HEK293 (cell line): ENCODE measurements at regions not wholly inside any gene's neighbourhood (a gene's known extent, or its start where the extent isn't known, plus 50 kb on each side); places are given as distances from the start of the nearest gene placed in this dataset.

ENCODE experiments used
- CTCF ChIA-PET: fragments of 350-600 bp; formaldehyde crosslinking; extraction: SDS; loops from one replicate; lab custom pipeline; 2021; ENCODE audit warnings: antibody characterized with exemption; lab: Yijun Ruan, JAX
- POLR2A ChIA-PET: fragments of 300-600 bp; formaldehyde crosslinking; extraction: SDS; loops from one replicate; lab custom pipeline; 2020; ENCODE audit warnings: antibody characterized with exemption, inconsistent platforms; lab: Yijun Ruan, JAX
- H3K27ac ChIP-seq: fragments of 200-500 bp; sonication (Bioruptor generic); 2 replicates; pipeline ENCODE4 v1.5.1; 2014; ENCODE audit warnings: low read depth, low read length, control low read depth, inconsistent platforms; ENCODE audit errors: extremely low read depth
- H3K36me3 ChIP-seq, 2 experiments: fragments of 200-500 bp in 1 of 2; sonication (Bioruptor generic) in 1 of 2; 1 replicate in 1 of 2; 2 replicates in 1 of 2; pipeline ENCODE4 v1.5.1; 2014 to 2017; ENCODE audit warnings: inconsistent platforms in 2 of 2, low read length in 2 of 2; ENCODE audit not compliant: control insufficient read depth in 2 of 2, insufficient read depth in 1 of 2
- H3K4me1 ChIP-seq: fragments of 200-500 bp; sonication (Bioruptor generic); 2 replicates; pipeline ENCODE4 v1.5.1; 2014; ENCODE audit warnings: mild to moderate bottlenecking, low read length, inconsistent platforms; ENCODE audit not compliant: control insufficient read depth, insufficient read depth
- H3K4me3 ChIP-seq: 2 replicates; pipeline ENCODE4 v1.5.1; 2011; ENCODE audit warnings: low read depth, mild to moderate bottlenecking, control low read depth, low read length, moderate library complexity
- H3K9me3 ChIP-seq: fragments of 200-500 bp; sonication (Bioruptor generic); 2 replicates; pipeline ENCODE4 v1.5.1; 2014; ENCODE audit warnings: low read depth, low read length, inconsistent platforms; ENCODE audit not compliant: control insufficient read depth, insufficient read depth
- GFI1B ChIP-seq: fragments of 450-650 bp; formaldehyde crosslinking; IDR thresholded peaks from 2 replicates; pipeline ENCODE4 v1.5.1; 2016; ENCODE audit warnings: missing biosample characterization, missing genetic modification characterization
- OSR2 ChIP-seq: fragments of 450-650 bp; formaldehyde crosslinking; IDR thresholded peaks from 2 replicates; pipeline ENCODE4 v1.5.1; 2016; ENCODE audit warnings: missing biosample characterization, missing genetic modification characterization
- SCRT2 ChIP-seq: fragments of 450-650 bp; formaldehyde crosslinking; IDR thresholded peaks from 2 replicates; pipeline ENCODE4 v1.5.1; 2016; ENCODE audit warnings: missing biosample characterization, missing genetic modification characterization
- TSHZ1 ChIP-seq: fragments of 450-650 bp; formaldehyde crosslinking; IDR thresholded peaks from 2 replicates; pipeline ENCODE4 v1.5.1; 2016; ENCODE audit warnings: missing biosample characterization, missing genetic modification characterization, borderline replicate concordance
- ZNF10 ChIP-seq: fragments of 450-650 bp; formaldehyde crosslinking; IDR thresholded peaks from 2 replicates; pipeline ENCODE4 v1.5.1; 2017; ENCODE audit warnings: missing biosample characterization, missing genetic modification characterization
- ZNF16 ChIP-seq: fragments of 450-650 bp; formaldehyde crosslinking; IDR thresholded peaks from 2 replicates; pipeline ENCODE4 v1.5.1; 2016; ENCODE audit warnings: low read depth, missing biosample characterization, missing genetic modification characterization
- ZNF174 ChIP-seq: fragments of 450-650 bp; formaldehyde crosslinking; IDR thresholded peaks from 2 replicates; pipeline ENCODE4 v1.5.0; 2017; ENCODE audit warnings: missing biosample characterization, mild to moderate bottlenecking, missing genetic modification characterization
- ZNF202 ChIP-seq: fragments of 450-650 bp; formaldehyde crosslinking; IDR thresholded peaks from 2 replicates; pipeline ENCODE4 v1.5.1; 2016; ENCODE audit warnings: missing biosample characterization, missing genetic modification characterization, borderline replicate concordance
- ZNF214 ChIP-seq: fragments of 450-650 bp; formaldehyde crosslinking; IDR thresholded peaks from 2 replicates; pipeline ENCODE4 v1.5.1; 2017; ENCODE audit warnings: missing biosample characterization, mild to moderate bottlenecking, missing genetic modification characterization, borderline replicate concordance
- ZNF23 ChIP-seq: fragments of 450-650 bp; formaldehyde crosslinking; IDR thresholded peaks from 2 replicates; pipeline ENCODE4 v1.5.1; 2016; ENCODE audit warnings: missing biosample characterization, missing genetic modification characterization, borderline replicate concordance
- ZNF239 ChIP-seq: fragments of 450-650 bp; formaldehyde crosslinking; IDR thresholded peaks from 2 replicates; pipeline ENCODE4 v1.5.1; 2016; ENCODE audit warnings: missing biosample characterization, missing genetic modification characterization
- ZNF266 ChIP-seq: fragments of 450-650 bp; formaldehyde crosslinking; IDR thresholded peaks from 2 replicates; pipeline ENCODE4 v1.5.1; 2016; ENCODE audit warnings: missing biosample characterization, missing genetic modification characterization, low read depth
- ZNF274 ChIP-seq, 2 experiments: fragments of 200-500 bp in 1 of 2; fragments of 450-650 bp in 1 of 2; sonication (Bioruptor generic) in 1 of 2; formaldehyde crosslinking in 1 of 2; IDR thresholded peaks; 2 replicates each; pipeline versions ENCODE4 v1.5.1 to v1.6.1; 2014 to 2016; ENCODE audit warnings: borderline replicate concordance in 1 of 2, inconsistent platforms in 1 of 2, low read length in 1 of 2, missing biosample characterization in 1 of 2, missing genetic modification characterization in 1 of 2
- ZNF324 ChIP-seq: fragments of 450-650 bp; formaldehyde crosslinking; IDR thresholded peaks from 2 replicates; pipeline ENCODE4 v1.5.1; 2016; ENCODE audit warnings: missing biosample characterization, missing genetic modification characterization
- ZNF391 ChIP-seq: fragments of 450-650 bp; formaldehyde crosslinking; IDR thresholded peaks from 2 replicates; pipeline ENCODE4 v1.5.1; 2016; ENCODE audit warnings: low read depth, missing biosample characterization, missing genetic modification characterization, borderline replicate concordance
- ZNF394 ChIP-seq: fragments of 450-650 bp; formaldehyde crosslinking; IDR thresholded peaks from 2 replicates; pipeline ENCODE4 v1.5.1; 2016; ENCODE audit warnings: missing biosample characterization, missing genetic modification characterization, mild to moderate bottlenecking, moderate library complexity, borderline replicate concordance
- ZNF514 ChIP-seq: fragments of 450-650 bp; formaldehyde crosslinking; IDR thresholded peaks from 2 replicates; pipeline ENCODE4 v1.5.1; 2016; ENCODE audit warnings: missing biosample characterization, missing genetic modification characterization
- ZNF529 ChIP-seq: fragments of 450-650 bp; formaldehyde crosslinking; IDR thresholded peaks from 2 replicates; pipeline ENCODE4 v1.5.1; 2017; ENCODE audit warnings: missing genetic modification characterization, missing biosample characterization; ENCODE audit not compliant: insufficient replicate concordance
- ZNF548 ChIP-seq: fragments of 450-650 bp; formaldehyde crosslinking; IDR thresholded peaks from 2 replicates; pipeline ENCODE4 v1.5.1; 2016; ENCODE audit warnings: missing biosample characterization, missing genetic modification characterization
- ZNF555 ChIP-seq: fragments of 450-650 bp; formaldehyde crosslinking; conservative IDR thresholded peaks from 2 replicates; pipeline ENCODE4 v1.5.1; 2017; ENCODE audit warnings: missing biosample characterization, mild to moderate bottlenecking, missing genetic modification characterization, inconsistent platforms
- ZNF560 ChIP-seq: fragments of 450-650 bp; formaldehyde crosslinking; IDR thresholded peaks from 2 replicates; pipeline ENCODE4 v1.5.1; 2017; ENCODE audit warnings: missing biosample characterization, missing genetic modification characterization, borderline replicate concordance
- ZNF571 ChIP-seq: fragments of 450-650 bp; formaldehyde crosslinking; IDR thresholded peaks from 2 replicates; pipeline ENCODE4 v1.5.0; 2017; ENCODE audit warnings: missing biosample characterization, missing genetic modification characterization
- ZNF623 ChIP-seq: fragments of 450-650 bp; formaldehyde crosslinking; IDR thresholded peaks from 2 replicates; pipeline ENCODE4 v1.5.1; 2016; ENCODE audit warnings: missing biosample characterization, missing genetic modification characterization
- ZNF830 ChIP-seq: fragments of 450-650 bp; IDR thresholded peaks from 2 replicates; pipeline ENCODE4 v1.5.0; 2018; ENCODE audit warnings: missing biosample characterization, missing genetic modification characterization, low read depth, mild to moderate bottlenecking, moderate library complexity
- ZNF843 ChIP-seq: fragments of 450-650 bp; formaldehyde crosslinking; IDR thresholded peaks from 2 replicates; pipeline ENCODE4 v1.5.1; 2016; ENCODE audit warnings: missing biosample characterization, missing genetic modification characterization
- ZSCAN23 ChIP-seq: fragments of 450-650 bp; formaldehyde crosslinking; IDR thresholded peaks from 2 replicates; pipeline ENCODE4 v1.5.1; 2016; ENCODE audit warnings: missing biosample characterization, missing genetic modification characterization
- ZSCAN5A ChIP-seq: fragments of 450-650 bp; formaldehyde crosslinking; IDR thresholded peaks from 2 replicates; pipeline ENCODE4 v1.5.1; 2016; ENCODE audit warnings: missing biosample characterization, missing genetic modification characterization
- ZXDB ChIP-seq: fragments of 450-650 bp; formaldehyde crosslinking; IDR thresholded peaks from 2 replicates; pipeline ENCODE4 v1.5.1; 2016; ENCODE audit warnings: missing biosample characterization, missing genetic modification characterization

- CTCF ChIA-PET = no interaction called here
- Histone ChIP-seq H3K4me1 (no peaks in the 10 kb centered on the region), H3K36me3 (no peaks in the 10 kb centered on the region), H3K9me3 (no peaks in the 10 kb centered on the region), H3K4me3 (no peak overlapping the region), H3K27ac (no peak overlapping the region)
- TF ChIP-seq ZNF571 (tag by site-specific recombination) (no peak), ZNF514 (no peak), SCRT2 (no peak), ZNF555 (tag by site-specific recombination) (no peak), ZNF23 (tag by site-specific recombination) (no peak), ZNF266 (tag by site-specific recombination) (no peak), GFI1B (tag by site-specific recombination) (no peak), ZNF623 (no peak), ZXDB (tag by site-specific recombination) (no peak), ZSCAN23 (no peak), ZNF560 (no peak), ZNF391 (no peak), ZNF174 (tag by site-specific recombination) (no peak), ZNF324 (no peak)
- POLR2A ChIA-PET = no interaction called here
These were observed 616.7 kb upstream of the PIK3C3 start for GRCh38 chr18:41338341-41338740.

- Histone ChIP-seq H3K4me3 (no peak overlapping the region), H3K27ac (no peak overlapping the region), H3K36me3 (no peaks in the 10 kb centered on the region), H3K4me1 (no peaks in the 10 kb centered on the region), H3K9me3 (no peaks in the 10 kb centered on the region)
- POLR2A ChIA-PET = no interaction called here
- CTCF ChIA-PET = interaction anchor here (0.8 to 1.2 kb wide), 2 partner anchors 13 to 60 kb away, joined by 3 to 6 read pairs; no protein-coding TSS in a partner anchor
- TF ChIP-seq ZNF239 (no peak), ZNF10 (tag by site-specific recombination) (no peak), ZNF16 (tag by site-specific recombination) (no peak), OSR2 (tag by site-specific recombination) (no peak), TSHZ1 (tag by site-specific recombination) (no peak), ZSCAN5A (no peak), ZNF324 (no peak), ZNF843 (tag by site-specific recombination) (no peak), ZXDB (tag by site-specific recombination) (no peak), ZNF214 (tag by site-specific recombination) (no peak), ZNF830 (tag by site-specific recombination) (no peak), ZNF548 (tag by site-specific recombination) (no peak), ZNF394 (tag by site-specific recombination) (no peak), ZNF274 (IDR thresholded peaks at IDR 0.05; ENCODE audit: low read length) (no peak), ZNF274 (tag by site-specific recombination; IDR thresholded peaks at IDR 0.05; ENCODE audit: borderline replicate concordance) (no peak), ZNF529 (tag by site-specific recombination) (no peak), ZNF202 (tag by site-specific recombination) (no peak)
These were observed 623.4 kb upstream of the PIK3C3 start for GRCh38 chr18:41331661-41332060.
